GM12891 (cell line): ENCODE measurements at regions not wholly inside any gene's neighbourhood (a gene's known extent, or its start where the extent isn't known, plus 50 kb on each side); places are given as distances from the start of the nearest gene placed in this dataset.

Source experiments
- PAX5 ChIP-seq: IDR thresholded peaks from 2 replicates; pipeline ENCODE4 v1.6.1; 2011; ENCODE audit warnings: low read length, moderate library complexity, mild to moderate bottlenecking; ENCODE audit not compliant: insufficient read depth, severe bottlenecking
- POLR2A ChIP-seq: IDR thresholded peaks from 2 replicates; pipeline ENCODE4 v1.6.1; 2011; ENCODE audit warnings: low read depth, low read length, control low read depth
- POLR2AphosphoS5 ChIP-seq: IDR thresholded peaks from 2 replicates; pipeline ENCODE4 v1.6.1; 2011; ENCODE audit warnings: low read depth, low read length, control low read depth
- POU2F2 ChIP-seq: IDR thresholded peaks from 2 replicates; pipeline ENCODE4 v1.6.1; 2011; ENCODE audit warnings: low read depth, mild to moderate bottlenecking, control low read depth, low read length, moderate library complexity
- SPI1 ChIP-seq: IDR thresholded peaks from 2 replicates; pipeline ENCODE4 v1.6.1; 2011; ENCODE audit warnings: low read depth, low read length, control low read depth
- TAF1 ChIP-seq: IDR thresholded peaks from 2 replicates; pipeline ENCODE4 v1.6.1; 2011; ENCODE audit warnings: low read depth, low read length, control low read depth

DNA sequence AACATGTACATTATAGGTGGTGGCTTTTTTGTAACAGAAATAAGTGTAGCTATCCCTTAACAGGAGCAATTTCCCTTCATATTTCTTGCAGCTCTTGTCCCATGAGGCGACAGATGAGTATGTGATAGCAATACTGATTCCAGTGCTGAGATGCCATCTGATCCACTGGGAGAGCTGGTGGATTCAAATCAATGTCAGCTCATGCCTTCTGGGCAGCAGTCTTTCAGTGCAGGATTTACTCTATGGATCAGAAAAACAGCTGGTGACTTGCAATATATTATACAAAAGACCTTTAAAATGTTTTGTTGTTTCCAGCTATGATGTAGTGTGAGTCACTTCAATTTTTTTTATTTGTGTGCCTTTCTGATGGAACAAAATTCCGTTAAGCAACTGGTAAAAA, 259.9 kb upstream of the SASH1 start:
- TF ChIP-seq TAF1, result no peak
- no peak for TF ChIP-seq POLR2AphosphoS5
- no peak for TF ChIP-seq POLR2A
- TF ChIP-seq POU2F2, result no peak
- no peak for TF ChIP-seq SPI1
- no peak for TF ChIP-seq PAX5
